ENCODE measurements at regions not wholly inside any gene's neighbourhood (a gene's known extent, or its start where the extent isn't known, plus 50 kb on each side); places are given as distances from the start of the nearest gene placed in this dataset.

- 75% methylated on average over 4 of the region's 4 CpGs for WGBS
- Histone ChIP-seq H3K36me3 (no peaks in the 10 kb centered on the region), H3K9me3 (no peaks in the 10 kb centered on the region), H3K4me1 (replicated peaks) (no peaks in the 10 kb centered on the region), H3K4me3 (no peak overlapping the region), H3K27ac (no peak overlapping the region), H3K27me3 (replicated peaks; ENCODE audit: insufficient read depth) (no peaks in the 10 kb centered on the region)
- no peak for DNase-seq (ENCODE audit: low spot score)
- TF ChIP-seq, protein P1, sequence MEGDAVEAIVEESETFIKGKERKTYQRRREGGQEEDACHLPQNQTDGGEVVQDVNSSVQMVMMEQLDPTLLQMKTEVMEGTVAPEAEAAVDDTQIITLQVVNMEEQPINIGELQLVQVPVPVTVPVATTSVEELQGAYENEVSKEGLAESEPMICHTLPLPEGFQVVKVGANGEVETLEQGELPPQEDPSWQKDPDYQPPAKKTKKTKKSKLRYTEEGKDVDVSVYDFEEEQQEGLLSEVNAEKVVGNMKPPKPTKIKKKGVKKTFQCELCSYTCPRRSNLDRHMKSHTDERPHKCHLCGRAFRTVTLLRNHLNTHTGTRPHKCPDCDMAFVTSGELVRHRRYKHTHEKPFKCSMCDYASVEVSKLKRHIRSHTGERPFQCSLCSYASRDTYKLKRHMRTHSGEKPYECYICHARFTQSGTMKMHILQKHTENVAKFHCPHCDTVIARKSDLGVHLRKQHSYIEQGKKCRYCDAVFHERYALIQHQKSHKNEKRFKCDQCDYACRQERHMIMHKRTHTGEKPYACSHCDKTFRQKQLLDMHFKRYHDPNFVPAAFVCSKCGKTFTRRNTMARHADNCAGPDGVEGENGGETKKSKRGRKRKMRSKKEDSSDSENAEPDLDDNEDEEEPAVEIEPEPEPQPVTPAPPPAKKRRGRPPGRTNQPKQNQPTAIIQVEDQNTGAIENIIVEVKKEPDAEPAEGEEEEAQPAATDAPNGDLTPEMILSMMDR (IDR thresholded peaks at IDR 0.05), result no peak
- TF ChIP-seq POLR2A (IDR thresholded peaks at IDR 0.05) (no peak), POLR2AphosphoS5 (IDR thresholded peaks at IDR 0.05) (no peak)
- intact Hi-C loops (cut with DNase I), result no loop called here
Observed at GRCh38 chr12:70043490-70044138, 199.6 kb upstream of the CNOT2 start.

- WGBS, result 83% methylated on average over 2 of the region's 2 CpGs
- H3K4me3 ChIP-seq, result no peak overlapping the region
- DNase-seq (ENCODE audit: low spot score), result no peak
Observed at GRCh38 chr12:70044167-70044566, 199.1 kb upstream of the CNOT2 start.

DNA sequence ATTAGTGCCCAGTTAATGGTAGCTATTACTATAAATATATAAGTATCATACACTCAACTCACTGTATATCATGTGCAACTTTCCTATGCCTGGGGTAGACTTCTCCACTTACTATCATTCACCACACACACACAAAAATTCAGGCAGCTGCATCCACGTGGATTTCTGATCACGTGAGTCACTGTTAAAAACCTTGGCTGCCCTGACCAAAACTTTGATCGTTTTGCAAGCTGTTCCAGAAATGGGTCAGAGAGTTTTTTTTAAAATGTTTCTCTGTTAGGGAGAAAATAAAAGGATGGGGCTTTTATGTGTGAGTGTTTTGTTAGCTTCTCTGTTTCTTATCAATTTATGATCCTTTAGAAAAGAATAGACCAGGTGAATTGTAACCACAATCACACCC is 198.2 kb upstream of the CNOT2 start:
- TF ChIP-seq, protein P1 (IDR thresholded peaks at IDR 0.05), result no peak
- TF ChIP-seq POLR2A (IDR thresholded peaks at IDR 0.05), result no peak
- 14% methylated on average over 3 of the region's 3 CpGs for WGBS
- intact Hi-C loops (cut with DNase I), result no loop called here

More at GRCh38 chr12:70044167-70044566, 199.1 kb upstream of the CNOT2 start:
- intact Hi-C loops (cut with DNase I), result no loop called here
- no peaks in the 10 kb centered on the region for H3K36me3 ChIP-seq
- H3K9me3 ChIP-seq, result no peaks in the 10 kb centered on the region
- no peak overlapping the region for H3K27ac ChIP-seq
- H3K4me1 ChIP-seq (replicated peaks), result no peaks in the 10 kb centered on the region
- no peaks in the 10 kb centered on the region for H3K27me3 ChIP-seq (replicated peaks; ENCODE audit: insufficient read depth)
- TF ChIP-seq, protein P1 (IDR thresholded peaks at IDR 0.05), result no peak
- TF ChIP-seq POLR2A (IDR thresholded peaks at IDR 0.05), result no peak
- no peak for TF ChIP-seq POLR2AphosphoS5 (IDR thresholded peaks at IDR 0.05)

DNA sequence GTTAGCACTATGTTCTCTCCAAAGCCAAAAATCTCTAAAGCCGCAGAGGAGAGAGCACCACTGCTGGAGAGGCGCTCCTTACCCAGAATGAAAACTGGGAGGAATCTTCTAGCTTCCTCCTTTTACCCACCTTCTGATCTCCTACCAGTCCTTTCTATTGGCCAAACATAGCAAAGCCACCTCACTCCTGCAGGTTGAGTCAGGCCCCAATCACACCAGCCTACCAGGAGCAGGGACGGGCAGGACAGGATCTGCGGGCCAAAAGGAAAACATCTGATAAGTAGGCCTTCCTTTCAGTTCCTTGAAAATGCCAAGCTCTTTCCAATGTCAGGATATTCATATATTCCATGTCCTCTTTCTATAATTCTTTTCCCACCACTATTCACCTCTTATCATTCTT is 197.7 kb upstream of the CNOT2 start:
- Histone ChIP-seq H3K27me3 (replicated peaks; ENCODE audit: insufficient read depth) (no peaks in the 10 kb centered on the region), H3K4me3 (no peak overlapping the region), H3K27ac (no peak overlapping the region), H3K4me1 (replicated peaks) (no peaks in the 10 kb centered on the region), H3K9me3 (no peaks in the 10 kb centered on the region), H3K36me3 (no peaks in the 10 kb centered on the region)
- no peak for DNase-seq (ENCODE audit: low spot score)
- TF ChIP-seq POLR2AphosphoS5 (IDR thresholded peaks at IDR 0.05), result no peak
- TF ChIP-seq POLR2A (IDR thresholded peaks at IDR 0.05), result no peak
- TF ChIP-seq, protein P1 (IDR thresholded peaks at IDR 0.05), result no peak
- intact Hi-C loops (cut with DNase I), result no loop called here
- WGBS, result 66% methylated on average over 4 of the region's 4 CpGs

More for the DNA sequence above, 198.2 kb upstream of the CNOT2 start:
- DNase-seq (ENCODE audit: low spot score), result no peak
- Histone ChIP-seq H3K4me1 (replicated peaks) (no peaks in the 10 kb centered on the region), H3K4me3 (no peak overlapping the region), H3K27me3 (replicated peaks; ENCODE audit: insufficient read depth) (no peaks in the 10 kb centered on the region), H3K9me3 (no peaks in the 10 kb centered on the region), H3K27ac (no peak overlapping the region), H3K36me3 (no peaks in the 10 kb centered on the region)

DNA sequence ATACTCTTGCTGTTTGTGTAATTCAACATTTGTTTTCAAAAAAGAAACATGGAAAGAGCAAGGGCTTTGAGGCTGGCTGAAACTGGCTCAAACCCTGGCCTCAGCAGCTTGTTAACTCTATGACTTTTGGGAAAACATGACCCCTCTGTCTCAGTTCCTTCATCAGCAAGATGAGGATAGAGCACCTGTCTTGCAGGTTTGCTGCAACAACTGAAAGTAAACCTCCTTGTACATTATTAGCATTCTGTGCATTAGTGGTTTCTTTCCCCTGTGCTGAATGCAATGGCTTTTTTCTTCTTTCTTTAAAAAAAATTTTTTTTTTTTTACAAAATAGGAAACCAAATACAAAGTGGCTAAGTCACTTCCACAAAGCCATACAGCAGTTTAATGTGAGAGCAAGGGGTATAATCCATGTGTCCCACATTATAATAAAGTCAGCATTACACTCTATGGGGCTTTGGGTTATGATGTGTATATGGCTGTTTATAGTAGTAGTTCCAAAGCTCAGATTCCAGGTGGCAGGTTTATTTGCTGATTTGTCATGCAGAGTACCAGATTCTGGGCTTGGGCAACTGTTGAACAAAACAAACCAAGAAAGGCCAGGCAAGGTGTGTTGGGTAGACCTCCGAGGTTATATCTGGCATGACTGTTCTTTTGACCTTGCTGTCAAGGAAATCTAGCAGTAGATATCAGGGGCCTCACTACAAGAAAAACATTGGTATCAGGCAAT is 194.5 kb upstream of the CNOT2 start:
- no peaks in the 10 kb centered on the region for H3K36me3 ChIP-seq
- H3K27me3 ChIP-seq (replicated peaks; ENCODE audit: insufficient read depth), result no peaks in the 10 kb centered on the region
- H3K9me3 ChIP-seq, result no peaks in the 10 kb centered on the region
- no peak overlapping the region for H3K27ac ChIP-seq
- intact Hi-C loops (cut with DNase I), result no loop called here
- no peak overlapping the region for H3K4me3 ChIP-seq
- DNase-seq (ENCODE audit: low spot score), result no peak
- 89% methylated on average over 1 of the region's 1 CpG for WGBS
- H3K4me1 ChIP-seq (replicated peaks), result no peaks in the 10 kb centered on the region
- TF ChIP-seq POLR2A (IDR thresholded peaks at IDR 0.05) (no peak), POLR2AphosphoS5 (IDR thresholded peaks at IDR 0.05) (no peak)
- TF ChIP-seq, protein P1 (IDR thresholded peaks at IDR 0.05), result no peak

All from prostate gland (tissue), 2 donors.